Neuronal stem cell (in vitro differentiated cells): ENCODE measurements at regions not wholly inside any gene's neighbourhood (a gene's known extent, or its start where the extent isn't known, plus 50 kb on each side); places are given as distances from the start of the nearest gene placed in this dataset.

ENCODE experiments used
- DNase-seq: peaks from one replicate; pipeline ENCODE4 v3.0.0-alpha.2; 2013; ENCODE audit warnings: low spot score
- H2AFZ ChIP-seq: one replicate; pipeline ENCODE4 v1.6.1; 2013; ENCODE audit warnings: mild to moderate bottlenecking, low read length, inconsistent platforms
- H2AK5ac ChIP-seq: 2 replicates; pipeline ENCODE4 v1.6.1; 2013; ENCODE audit warnings: low read depth, mild to moderate bottlenecking, inconsistent platforms, low read length, moderate library complexity, mixed read lengths
- H2BK120ac ChIP-seq: 2 replicates; pipeline ENCODE4 v1.6.1; 2013; ENCODE audit warnings: low read depth, mild to moderate bottlenecking, inconsistent platforms, low read length, moderate library complexity, mixed read lengths
- H2BK12ac ChIP-seq: one replicate; pipeline ENCODE4 v1.6.1; 2013; ENCODE audit warnings: low read length, inconsistent platforms
- H2BK15ac ChIP-seq: 2 replicates; pipeline ENCODE4 v1.6.1; 2013; ENCODE audit warnings: mild to moderate bottlenecking, low read length, inconsistent platforms, mixed read lengths
- H2BK5ac ChIP-seq: one replicate; pipeline ENCODE4 v1.6.1; 2013; ENCODE audit warnings: inconsistent platforms, mild to moderate bottlenecking, low read length, moderate library complexity
- H3K14ac ChIP-seq: one replicate; pipeline ENCODE4 v1.6.1; 2013; ENCODE audit warnings: low read length, inconsistent platforms
- H3K18ac ChIP-seq: 2 replicates; pipeline ENCODE4 v1.6.1; 2013; ENCODE audit warnings: low read length, inconsistent platforms
- H3K23ac ChIP-seq: 2 replicates; pipeline ENCODE4 v1.6.1; 2013; ENCODE audit warnings: low read depth, mild to moderate bottlenecking, mixed read lengths, low read length, inconsistent platforms; ENCODE audit not compliant: poor library complexity
- H3K27ac ChIP-seq: replicated peaks from 3 replicates; pipeline ENCODE4 v1.5.1; 2013; ENCODE audit warnings: low read length, inconsistent platforms
- H3K27me3 ChIP-seq, 3 experiments: 2 replicates each; pipeline ENCODE4 v1.6.1; 2013; ENCODE audit warnings: low read length in 3 of 3, mild to moderate bottlenecking in 2 of 3, inconsistent platforms in 1 of 3, low read depth in 1 of 3, mixed read lengths in 1 of 3, moderate library complexity in 1 of 3; ENCODE audit not compliant: control insufficient read depth in 3 of 3, insufficient read depth in 3 of 3
- H3K36me3 ChIP-seq, 2 donors: replicated peaks in 1 of 2; 2 replicates each; pipeline ENCODE4 v1.6.1; 2013; ENCODE audit warnings: low read length in 2 of 2; ENCODE audit not compliant: control insufficient read depth in 2 of 2, insufficient read depth in 2 of 2
- H3K4ac ChIP-seq: 2 replicates; pipeline ENCODE4 v1.6.1; 2013; ENCODE audit warnings: inconsistent platforms, mild to moderate bottlenecking, low read length, moderate library complexity
- H3K4me1 ChIP-seq, 2 donors: 1 replicate in 1 of 2; 2 replicates in 1 of 2; pipeline ENCODE4 v1.6.1; 2013; ENCODE audit warnings: low read length in 2 of 2, low read depth in 1 of 2; ENCODE audit not compliant: control insufficient read depth in 2 of 2, insufficient read depth in 1 of 2
- H3K4me2 ChIP-seq: one replicate; pipeline ENCODE4 v1.6.1; 2013; ENCODE audit warnings: mild to moderate bottlenecking, low read length, inconsistent platforms; ENCODE audit not compliant: insufficient read depth, poor library complexity, severe bottlenecking
- H3K4me3 ChIP-seq, 2 donors: 2 replicates each; pipeline ENCODE4 v1.5.1; 2013; ENCODE audit warnings: low read length in 2 of 2, mild to moderate bottlenecking in 2 of 2, inconsistent platforms in 1 of 2, moderate library complexity in 1 of 2
- H3K79me1 ChIP-seq: one replicate; pipeline ENCODE4 v1.6.1; 2013; ENCODE audit warnings: low read depth, mild to moderate bottlenecking, inconsistent platforms, low read length, moderate library complexity
- H3K9ac ChIP-seq: one replicate; pipeline ENCODE4 v1.6.1; 2013; ENCODE audit warnings: mild to moderate bottlenecking, low read depth, low read length, inconsistent platforms; ENCODE audit not compliant: poor library complexity
- H3K9me3 ChIP-seq, 2 donors: replicated peaks in 1 of 2; 2 replicates each; pipeline versions ENCODE3 to v1.6.1; 2013; ENCODE audit warnings: low read length in 2 of 2, mild to moderate bottlenecking in 2 of 2, inconsistent platforms in 1 of 2, low read depth in 1 of 2, mixed read lengths in 1 of 2, moderate library complexity in 1 of 2; ENCODE audit not compliant: control insufficient read depth in 2 of 2, insufficient read depth in 1 of 2
- H4K8ac ChIP-seq: one replicate; pipeline ENCODE4 v1.6.1; 2013; ENCODE audit warnings: low read depth, mild to moderate bottlenecking, inconsistent platforms, low read length, moderate library complexity
- H4K91ac ChIP-seq: one replicate; pipeline ENCODE4 v1.6.1; 2013; ENCODE audit warnings: low read length, low read depth, mild to moderate bottlenecking, inconsistent platforms; ENCODE audit not compliant: poor library complexity
- WGBS, 2 donors: extraction: QIAGEN DNeasy Blood & Tissue Kit; methylation state at CpG; one replicate each; pipeline ENCODE4 v1.1.7; 2013; ENCODE audit warnings: missing lambda C conversion rate in 2 of 2, mixed read lengths in 1 of 2; ENCODE audit not compliant: insufficient read length in 2 of 2, insufficient replicate concordance in 1 of 2; ENCODE audit errors: extremely low coverage in 2 of 2; 5-methylcytosine and 5-hydroxymethylcytosine counted together

DNA sequence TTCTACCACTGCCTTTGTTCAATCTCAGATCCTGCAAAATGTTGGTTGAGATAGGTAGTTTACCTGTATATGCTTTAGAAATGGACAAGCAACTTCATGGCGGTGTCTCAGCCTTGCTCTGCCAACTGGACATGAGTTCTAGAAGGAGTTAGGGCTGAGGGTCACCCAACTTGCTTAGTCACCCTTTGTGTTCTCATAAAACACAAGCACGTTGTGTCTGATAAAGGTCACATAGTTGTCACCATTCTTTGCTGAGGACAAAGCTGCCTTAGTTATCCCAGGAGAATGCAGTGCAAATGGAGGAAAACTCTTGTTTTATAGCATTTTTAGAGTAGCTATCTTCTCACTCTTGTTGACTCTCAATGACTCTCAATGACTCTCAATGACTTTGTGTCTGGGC lies 218.4 kb upstream of the TMTC4 start:
- H2BK5ac ChIP-seq = no peak overlapping the region
- no peak overlapping the region for H3K4ac ChIP-seq
- no peak overlapping the region for H2AK5ac ChIP-seq
- peaks cover 0 to 3% (median 0%) of the 10 kb centered on the region in 3 experiments for H3K27me3 ChIP-seq
- H4K8ac ChIP-seq = no peak overlapping the region
- H2BK12ac ChIP-seq = no peak overlapping the region
- no peak overlapping the region for H3K27ac ChIP-seq
- no CpG with 5 or more reads among the region's 2 CpGs for whole genome bisulfite sequencing, 2 donors
- H4K91ac ChIP-seq = no peak overlapping the region
- H3K14ac ChIP-seq = no peak overlapping the region
- no peak overlapping the region for H3K23ac ChIP-seq
- H3K18ac ChIP-seq = no peak overlapping the region
- no peak overlapping the region for H2BK15ac ChIP-seq
- H3K9ac ChIP-seq = no peak overlapping the region
- no peak overlapping the region for H3K4me3 ChIP-seq
- no peak overlapping the region for H2AFZ ChIP-seq
- peaks cover 3 to 5% of the 10 kb centered on the region in 2 donors for H3K4me1 ChIP-seq
- H3K9me3 ChIP-seq = no peaks in the 10 kb centered on the region
- no peaks in the 10 kb centered on the region for H3K36me3 ChIP-seq
- H2BK120ac ChIP-seq = no peak overlapping the region
- DNase-seq = no peak
- no peaks in the 10 kb centered on the region for H3K79me1 ChIP-seq
- H3K4me2 ChIP-seq = no peak overlapping the region

DNA sequence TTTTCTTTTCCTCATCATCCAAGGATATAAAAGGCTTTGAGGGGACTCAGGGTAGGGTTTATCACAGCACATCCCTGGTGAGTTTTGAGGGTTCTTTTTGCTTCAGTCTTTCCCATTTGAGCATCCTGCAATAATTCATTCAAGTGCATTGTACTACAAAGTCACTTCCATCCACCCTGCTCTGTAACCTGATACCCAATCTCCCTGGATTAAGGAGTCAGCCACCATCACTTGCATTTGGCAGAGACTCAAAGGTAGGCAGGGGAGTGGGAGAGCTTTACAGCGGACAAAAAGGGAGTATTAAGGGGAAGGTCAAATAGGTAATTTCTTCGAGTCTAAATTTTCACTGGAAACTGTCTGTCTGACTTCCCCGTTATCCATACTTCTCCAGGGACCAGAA lies 216.1 kb upstream of the TMTC4 start:
- Histone ChIP-seq H3K14ac (no peak overlapping the region), H3K4ac (no peak overlapping the region), H3K9ac (no peak overlapping the region), H3K27ac (no peak overlapping the region), H2AK5ac (no peak overlapping the region), H2AFZ (no peak overlapping the region), H3K18ac (no peak overlapping the region), H3K4me2 (no peak overlapping the region), H2BK12ac (no peak overlapping the region), H3K27me3 (no peaks in the 10 kb centered on the region), H3K4me1 (peaks cover 5 to 9% of the 10 kb centered on the region in 2 donors), H4K8ac (no peak overlapping the region), H3K79me1 (no peaks in the 10 kb centered on the region), H2BK120ac (no peak overlapping the region), H4K91ac (no peak overlapping the region), H3K23ac (no peak overlapping the region), H3K4me3 (no peak overlapping the region), H2BK15ac (no peak overlapping the region), H2BK5ac (no peak overlapping the region), H3K36me3 (no peaks in the 10 kb centered on the region), H3K9me3 (no peaks in the 10 kb centered on the region)
- DNase-seq = no peak
- no CpG with 5 or more reads among the region's 3 CpGs for WGBS, 2 donors

DNA sequence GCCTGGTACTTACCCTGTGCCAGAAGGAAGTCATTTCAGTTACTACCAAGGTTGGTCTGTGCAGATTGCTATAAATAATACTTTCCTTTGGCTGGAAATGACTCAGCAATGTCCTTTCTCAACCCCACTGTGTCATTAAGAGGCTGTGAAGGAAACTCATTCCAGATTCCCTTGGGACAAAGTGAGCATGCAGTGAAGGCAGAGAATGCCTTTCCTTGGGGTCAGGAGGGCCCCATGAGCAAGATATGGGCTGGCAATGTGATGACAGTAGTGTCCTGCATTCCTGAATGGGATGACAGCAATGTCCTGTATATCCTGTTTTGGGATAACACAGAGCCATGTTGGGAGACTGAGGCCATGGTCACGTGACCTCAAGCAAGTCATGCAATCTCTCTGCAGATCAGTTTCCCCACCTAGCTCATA lies 213.1 kb upstream of the TMTC4 start:
- H2AK5ac ChIP-seq = no peak overlapping the region
- H3K27me3 ChIP-seq = no peaks in the 10 kb centered on the region
- no peaks in the 10 kb centered on the region for H3K79me1 ChIP-seq
- DNase-seq = no peak
- H3K14ac ChIP-seq = no peak overlapping the region
- no peaks in the 10 kb centered on the region for H3K36me3 ChIP-seq
- no peak overlapping the region for H3K18ac ChIP-seq
- H3K4me3 ChIP-seq = no peak overlapping the region
- H2BK15ac ChIP-seq = no peak overlapping the region
- H4K8ac ChIP-seq = no peak overlapping the region
- no CpG with 5 or more reads among the region's 1 CpG for WGBS, 2 donors
- H3K4me1 ChIP-seq = peaks cover 5 to 6% of the 10 kb centered on the region in 2 donors
- no peak overlapping the region for H2BK120ac ChIP-seq
- H3K9me3 ChIP-seq = no peaks in the 10 kb centered on the region
- H3K27ac ChIP-seq = no peak overlapping the region
- H4K91ac ChIP-seq = no peak overlapping the region
- H3K4ac ChIP-seq = no peak overlapping the region
- no peak overlapping the region for H2BK5ac ChIP-seq
- H3K23ac ChIP-seq = no peak overlapping the region
- no peak overlapping the region for H3K9ac ChIP-seq
- H3K4me2 ChIP-seq = no peak overlapping the region
- H2BK12ac ChIP-seq = no peak overlapping the region
- H2AFZ ChIP-seq = no peak overlapping the region

DNA sequence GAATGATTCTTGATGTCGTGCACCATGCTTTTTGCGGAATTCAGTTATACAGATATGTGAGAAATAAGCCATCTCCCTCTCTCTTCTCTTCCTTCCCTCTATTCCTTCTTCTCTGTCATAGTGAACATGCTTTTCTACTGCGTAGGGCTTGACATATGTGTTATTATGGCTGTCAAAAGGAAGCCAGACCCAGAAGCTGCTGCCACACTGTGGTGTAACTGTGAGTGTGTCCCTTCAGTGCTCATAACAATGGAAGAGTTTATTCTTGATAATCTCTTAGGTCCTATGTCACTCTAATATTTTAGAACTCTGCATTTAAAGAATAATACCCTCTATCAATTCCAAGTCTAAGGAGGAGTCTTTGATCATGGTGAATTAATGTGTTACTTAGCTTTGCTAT lies 208.9 kb upstream of the TMTC4 start:
- H2BK15ac ChIP-seq = no peak overlapping the region
- no peak for DNase-seq
- H3K27me3 ChIP-seq = no peaks in the 10 kb centered on the region

More for the DNA sequence above, 208.9 kb upstream of the TMTC4 start:
- H2AK5ac ChIP-seq = no peak overlapping the region
- H3K18ac ChIP-seq = no peak overlapping the region
- H2BK5ac ChIP-seq = no peak overlapping the region
- no peak overlapping the region for H3K27ac ChIP-seq
- H3K4me1 ChIP-seq = peaks cover 0 to 6% of the 10 kb centered on the region in 2 donors
- H3K14ac ChIP-seq = no peak overlapping the region
- H3K36me3 ChIP-seq = no peaks in the 10 kb centered on the region
- no peak overlapping the region for H4K8ac ChIP-seq
- no peak overlapping the region for H3K4me3 ChIP-seq
- H2BK12ac ChIP-seq = no peak overlapping the region
- no peaks in the 10 kb centered on the region for H3K9me3 ChIP-seq
- H3K23ac ChIP-seq = no peak overlapping the region
- H4K91ac ChIP-seq = no peak overlapping the region
- no peak overlapping the region for H2AFZ ChIP-seq
- no peak overlapping the region for H3K4me2 ChIP-seq
- H3K9ac ChIP-seq = no peak overlapping the region
- no CpG with 5 or more reads among the region's 3 CpGs for WGBS, 2 donors
- H3K79me1 ChIP-seq = no peaks in the 10 kb centered on the region
- H2BK120ac ChIP-seq = no peak overlapping the region
- H3K4ac ChIP-seq = no peak overlapping the region
